Adrenal gland (tissue), 5 donors: ENCODE measurements at regions not wholly inside any gene's neighbourhood (a gene's known extent, or its start where the extent isn't known, plus 50 kb on each side); places are given as distances from the start of the nearest gene placed in this dataset.

Experiments
- POLR2A ChIP-seq, 2 donors: fragments of 450-650 bp; IDR thresholded peaks; one replicate each; pipeline ENCODE4 v1.6.1; 2017; ENCODE audit warnings: antibody characterized with exemption in 2 of 2, mild to moderate bottlenecking in 2 of 2, moderate library complexity in 1 of 2
- TF ChIP-seq, protein P1 (sequence below), 6 experiments: fragments of 450-650 bp in 4 of 6; fragments of 200-600 bp in 2 of 6; sonication (generic) in 1 of 6; IDR thresholded peaks; 1 replicate in 5 of 6; 2 replicates in 1 of 6; pipeline versions ENCODE4 v1.5.1 to v1.8.0; 2016 to 2021; ENCODE audit warnings: antibody characterized with exemption in 6 of 6, mild to moderate bottlenecking in 2 of 6, moderate library complexity in 1 of 6
- donor health status: DM: no; HTN: no; CAD: no.

DNA sequence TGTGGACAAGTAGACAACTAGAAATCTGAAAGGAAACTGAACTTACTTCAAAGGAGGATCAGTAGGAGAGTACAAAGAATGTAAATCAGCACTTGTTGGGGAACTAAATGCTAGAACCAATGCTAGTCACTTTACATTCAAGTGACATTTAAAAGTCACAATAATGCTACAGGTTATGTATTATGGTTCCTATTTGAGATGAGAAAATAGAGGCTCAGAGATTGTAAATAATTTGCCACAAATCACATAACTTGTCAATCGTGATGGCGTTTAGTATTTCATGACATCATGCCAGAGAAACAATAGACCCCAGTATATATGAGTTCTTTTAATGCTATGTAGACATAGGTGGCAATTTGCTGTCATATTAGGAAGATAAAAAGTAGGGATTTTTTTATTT, 467.8 kb upstream of the CBLB start:
- TF ChIP-seq, protein P1, sequence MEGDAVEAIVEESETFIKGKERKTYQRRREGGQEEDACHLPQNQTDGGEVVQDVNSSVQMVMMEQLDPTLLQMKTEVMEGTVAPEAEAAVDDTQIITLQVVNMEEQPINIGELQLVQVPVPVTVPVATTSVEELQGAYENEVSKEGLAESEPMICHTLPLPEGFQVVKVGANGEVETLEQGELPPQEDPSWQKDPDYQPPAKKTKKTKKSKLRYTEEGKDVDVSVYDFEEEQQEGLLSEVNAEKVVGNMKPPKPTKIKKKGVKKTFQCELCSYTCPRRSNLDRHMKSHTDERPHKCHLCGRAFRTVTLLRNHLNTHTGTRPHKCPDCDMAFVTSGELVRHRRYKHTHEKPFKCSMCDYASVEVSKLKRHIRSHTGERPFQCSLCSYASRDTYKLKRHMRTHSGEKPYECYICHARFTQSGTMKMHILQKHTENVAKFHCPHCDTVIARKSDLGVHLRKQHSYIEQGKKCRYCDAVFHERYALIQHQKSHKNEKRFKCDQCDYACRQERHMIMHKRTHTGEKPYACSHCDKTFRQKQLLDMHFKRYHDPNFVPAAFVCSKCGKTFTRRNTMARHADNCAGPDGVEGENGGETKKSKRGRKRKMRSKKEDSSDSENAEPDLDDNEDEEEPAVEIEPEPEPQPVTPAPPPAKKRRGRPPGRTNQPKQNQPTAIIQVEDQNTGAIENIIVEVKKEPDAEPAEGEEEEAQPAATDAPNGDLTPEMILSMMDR (IDR thresholded peaks at IDR 0.05), result no peak
- no peak for TF ChIP-seq POLR2A (IDR thresholded peaks at IDR 0.05)
